ENCODE measurements at regions not wholly inside any gene's neighbourhood (a gene's known extent, or its start where the extent isn't known, plus 50 kb on each side); places are given as distances from the start of the nearest gene placed in this dataset.
A peak's percentile ranks its signal among the peaks of the same experiment; 100 is the strongest.

- TF ChIP-seq ARNTL (CRISPR knock-in tag; IDR thresholded peaks at IDR 0.05; ENCODE audit: borderline replicate concordance, low read depth), result no peak
- ATAC-seq, result no peak
Observed at GRCh38 chr7:84666651-84667050, 472.1 kb upstream of the SEMA3A start.

GRCh38 chr7:84665339-84665738 is 470.8 kb upstream of the SEMA3A start:
- peak; percentile 95 for ATAC-seq
- TF ChIP-seq CSRNP3 (CRISPR knock-in tag; IDR thresholded peaks at IDR 0.05) (peak; percentile 71; the same call in 1 of the 2 replicates), ZNF565 (CRISPR knock-in tag; conservative IDR thresholded peaks at IDR 0.05; ENCODE audit: low read depth) (no peak), TSHZ2 (CRISPR knock-in tag; IDR thresholded peaks at IDR 0.05) (no peak; the same call in none of the 2 replicates), ISL1 (CRISPR knock-in tag; IDR thresholded peaks at IDR 0.05) (peak; percentile 92), ZFP30 (CRISPR knock-in tag; IDR thresholded peaks at IDR 0.05) (no peak), SNAI2 (CRISPR knock-in tag; IDR thresholded peaks at IDR 0.05) (no peak), ARNTL (CRISPR knock-in tag; IDR thresholded peaks at IDR 0.05; ENCODE audit: borderline replicate concordance, low read depth) (no peak), ZFP3 (CRISPR knock-in tag; IDR thresholded peaks at IDR 0.05) (peak; percentile 57; the same call in 1 of the 2 replicates), OSR1 (CRISPR knock-in tag; IDR thresholded peaks at IDR 0.05) (no peak), CSDC2 (CRISPR knock-in tag; IDR thresholded peaks at IDR 0.05) (no peak), BACH2 (CRISPR knock-in tag; IDR thresholded peaks at IDR 0.05; ENCODE audit: borderline replicate concordance) (no peak), TCF4 (CRISPR knock-in tag; IDR thresholded peaks at IDR 0.05; ENCODE audit: borderline replicate concordance) (peak; percentile 72; the same call in 1 of the 2 replicates), TOX (CRISPR knock-in tag; IDR thresholded peaks at IDR 0.05; ENCODE audit: borderline replicate concordance) (0 out of 2 replicates have a peak, but pooled peaks have one; percentile 27), PPARA (CRISPR knock-in tag; IDR thresholded peaks at IDR 0.05; ENCODE audit: borderline replicate concordance) (no peak), GLIS3 (CRISPR knock-in tag; IDR thresholded peaks at IDR 0.05) (no peak), ESRRG (CRISPR knock-in tag; IDR thresholded peaks at IDR 0.05) (no peak), ZC3H10 (CRISPR knock-in tag; IDR thresholded peaks at IDR 0.05) (no peak), ZNF8 (CRISPR knock-in tag; IDR thresholded peaks at IDR 0.05) (no peak; the same call in 1 of the 2 replicates), ZNF70 (CRISPR knock-in tag; IDR thresholded peaks at IDR 0.05) (peak; percentile 100), RARB (CRISPR knock-in tag; IDR thresholded peaks at IDR 0.05) (no peak; the same call in 1 of the 2 replicates), POU6F1 (CRISPR knock-in tag; IDR thresholded peaks at IDR 0.05; ENCODE audit: borderline replicate concordance, low read depth) (no peak), PATZ1 (CRISPR knock-in tag; IDR thresholded peaks at IDR 0.05; ENCODE audit: borderline replicate concordance) (no peak), CREB5 (CRISPR knock-in tag; IDR thresholded peaks at IDR 0.05; ENCODE audit: low read depth) (0 out of 2 replicates have a peak, but pooled peaks have one; percentile 20)

- TF ChIP-seq ZNF565 (CRISPR knock-in tag; conservative IDR thresholded peaks at IDR 0.05; ENCODE audit: low read depth) (no peak), TCF4 (CRISPR knock-in tag; IDR thresholded peaks at IDR 0.05; ENCODE audit: borderline replicate concordance) (no peak), CSRNP3 (CRISPR knock-in tag; IDR thresholded peaks at IDR 0.05) (no peak), ISL1 (CRISPR knock-in tag; IDR thresholded peaks at IDR 0.05) (no peak), RARB (CRISPR knock-in tag; IDR thresholded peaks at IDR 0.05) (no peak), ZNF70 (CRISPR knock-in tag; IDR thresholded peaks at IDR 0.05) (no peak), TOX (CRISPR knock-in tag; IDR thresholded peaks at IDR 0.05; ENCODE audit: borderline replicate concordance) (no peak), ARNTL (CRISPR knock-in tag; IDR thresholded peaks at IDR 0.05; ENCODE audit: borderline replicate concordance, low read depth) (no peak)
- ATAC-seq, result peak; percentile 14; the same call in 2 of the 3 replicates
Observed at GRCh38 chr7:84664626-84665025, 470.0 kb upstream of the SEMA3A start.
